ENCODE measurements at regions not wholly inside any gene's neighbourhood (a gene's known extent, or its start where the extent isn't known, plus 50 kb on each side); places are given as distances from the start of the nearest gene placed in this dataset.
A peak's percentile ranks its signal among the peaks of the same experiment; 100 is the strongest.

- CTCF ChIA-PET, result no interaction called here
- DNase-seq (no peak), ATAC-seq (ENCODE audit: low read depth) (no peak)
- Mint-ChIP-seq H3K9me3 (ENCODE audit: insufficient read depth) (no peaks in the 10 kb centered on the region), H3K27me3 (no peaks in the 10 kb centered on the region), H3K4me1 (no peaks in the 10 kb centered on the region), H3K4me3 (no peak overlapping the region), H3K27ac (no peak overlapping the region)
- Histone ChIP-seq H3K4me2 (replicated peaks; ENCODE audit: low read depth, low read length, poor library complexity, severe bottlenecking) (no peak overlapping the region), H3K79me2 (ENCODE audit: control insufficient read depth, insufficient read depth, low read length) (no peaks in the 10 kb centered on the region), H2AFZ (ENCODE audit: insufficient read depth, low read depth, low read length, poor library complexity, severe bottlenecking) (no peak overlapping the region), H3K4me3 (ENCODE audit: control extremely low read depth in 1 of 5, extremely low read depth in 1 of 5, insufficient read depth in 1 of 5, low read depth in 2 of 5, low read length in 4 of 5) (no peak overlapping the region), H3K27me3 (replicated peaks in 1 of 4; ENCODE audit: control extremely low read depth in 1 of 4, control insufficient read depth in 3 of 4, insufficient read depth in 4 of 4, low read length in 3 of 4) (no peaks in the 10 kb centered on the region), H3K9ac (ENCODE audit: low read length) (no peak overlapping the region), H3K27ac (ENCODE audit: low read length in 2 of 2) (no peak overlapping the region), H3K4me1 (ENCODE audit: control insufficient read depth in 2 of 2, insufficient read depth in 2 of 2, low read length in 2 of 2) (no peaks in the 10 kb centered on the region), H4K20me1 (ENCODE audit: control insufficient read depth, insufficient read depth, low read length, poor library complexity, severe bottlenecking) (no peaks in the 10 kb centered on the region), H3K36me3 (replicated peaks in 1 of 2; ENCODE audit: control extremely low read depth in 1 of 2, control insufficient read depth in 1 of 2, extremely low read depth in 1 of 2, insufficient read depth in 2 of 2, low read length in 1 of 2) (no peaks in the 10 kb centered on the region), H3K9me3 (ENCODE audit: control extremely low read depth in 1 of 3, control insufficient read depth in 2 of 3, insufficient read depth in 1 of 3, low read length in 2 of 3) (no peaks in the 10 kb centered on the region)
- no CpG with 5 or more reads among the region's 1 CpG for WGBS (ENCODE audit: insufficient coverage)
- intact Hi-C loops (cut with micrococcal nuclease), result no loop called here
- TF ChIP-seq CTCF (IDR thresholded peaks at IDR 0.05), result no peak
- POLR2A ChIA-PET, result no interaction called here
These were observed 375.0 kb downstream of the KCNJ2 start for GRCh38 chr17:70544317-70544716.

GRCh38 chr17:70552230-70552981 is 383.1 kb downstream of the KCNJ2 start:
- no peak overlapping the region for H3K27ac Mint-ChIP-seq
- intact Hi-C loops (cut with micrococcal nuclease), result loop anchor here (5.0 kb wide), 1 partner anchor 1025 kb away; no protein-coding TSS in a partner anchor
- peak; percentile 30 for DNase-seq

More at GRCh38 chr17:70552230-70552981, 383.1 kb downstream of the KCNJ2 start:
- no peak for ATAC-seq (ENCODE audit: low read depth)
- Histone ChIP-seq H3K4me3 (ENCODE audit: control extremely low read depth in 1 of 5, extremely low read depth in 1 of 5, insufficient read depth in 1 of 5, low read depth in 2 of 5, low read length in 4 of 5) (no peak overlapping the region), H4K20me1 (ENCODE audit: control insufficient read depth, insufficient read depth, low read length, poor library complexity, severe bottlenecking) (no peaks in the 10 kb centered on the region), H3K36me3 (replicated peaks in 1 of 2; ENCODE audit: control extremely low read depth in 1 of 2, control insufficient read depth in 1 of 2, extremely low read depth in 1 of 2, insufficient read depth in 2 of 2, low read length in 1 of 2) (no peaks in the 10 kb centered on the region), H3K9ac (ENCODE audit: low read length) (no peak overlapping the region), H3K4me2 (replicated peaks; ENCODE audit: low read depth, low read length, poor library complexity, severe bottlenecking) (no peak overlapping the region), H3K9me3 (ENCODE audit: control extremely low read depth in 1 of 3, control insufficient read depth in 2 of 3, insufficient read depth in 1 of 3, low read length in 2 of 3) (no peaks in the 10 kb centered on the region), H3K27me3 (replicated peaks in 1 of 4; ENCODE audit: control extremely low read depth in 1 of 4, control insufficient read depth in 3 of 4, insufficient read depth in 4 of 4, low read length in 3 of 4) (no peaks in the 10 kb centered on the region), H2AFZ (ENCODE audit: insufficient read depth, low read depth, low read length, poor library complexity, severe bottlenecking) (no peak overlapping the region), H3K4me1 (ENCODE audit: control insufficient read depth in 2 of 2, insufficient read depth in 2 of 2, low read length in 2 of 2) (no peaks in the 10 kb centered on the region), H3K27ac (ENCODE audit: low read length in 2 of 2) (no peak overlapping the region), H3K79me2 (ENCODE audit: control insufficient read depth, insufficient read depth, low read length) (no peaks in the 10 kb centered on the region)
- 57% methylated on average over 2 of the region's 8 CpGs for WGBS (ENCODE audit: insufficient coverage)
- Mint-ChIP-seq H3K4me3 (no peak overlapping the region), H3K27me3 (no peaks in the 10 kb centered on the region), H3K9me3 (ENCODE audit: insufficient read depth) (no peaks in the 10 kb centered on the region), H3K4me1 (no peaks in the 10 kb centered on the region)
- ChIA-PET POLR2A (no interaction called here), CTCF (interaction anchor here (0.6 to 5.7 kb wide), 9 partner anchors 9 to 1138 kb away, joined by 3 to 41 read pairs (median 5); partner anchors contain the start of gene MAP2K6)
- no peak for TF ChIP-seq EZH2 (IDR thresholded peaks at IDR 0.05; ENCODE audit: borderline replicate concordance, insufficient read depth, low read depth, low read length, poor library complexity, severe bottlenecking)
- peak; percentile 59 for TF ChIP-seq CTCF (IDR thresholded peaks at IDR 0.05)

All from B cell (primary cell).